HG03469 (cell line): ENCODE measurements at regions not wholly inside any gene's neighbourhood (a gene's known extent, or its start where the extent isn't known, plus 50 kb on each side); places are given as distances from the start of the nearest gene placed in this dataset.
"Not testable (repeated sequence)": the region's sequence is repeated elsewhere in the genome, so short reads cannot be mapped to it uniquely, and the experiment has no call there.

Experiments
- ATAC-seq: cut with Tn5 transposase; IDR thresholded peaks from one replicate; pipeline ENCODE4 v1.9.1; 2021; ENCODE audit warnings: mild to moderate bottlenecking, moderate library complexity, moderate number of reproducible peaks; ENCODE audit not compliant: unreplicated experiment

DNA sequence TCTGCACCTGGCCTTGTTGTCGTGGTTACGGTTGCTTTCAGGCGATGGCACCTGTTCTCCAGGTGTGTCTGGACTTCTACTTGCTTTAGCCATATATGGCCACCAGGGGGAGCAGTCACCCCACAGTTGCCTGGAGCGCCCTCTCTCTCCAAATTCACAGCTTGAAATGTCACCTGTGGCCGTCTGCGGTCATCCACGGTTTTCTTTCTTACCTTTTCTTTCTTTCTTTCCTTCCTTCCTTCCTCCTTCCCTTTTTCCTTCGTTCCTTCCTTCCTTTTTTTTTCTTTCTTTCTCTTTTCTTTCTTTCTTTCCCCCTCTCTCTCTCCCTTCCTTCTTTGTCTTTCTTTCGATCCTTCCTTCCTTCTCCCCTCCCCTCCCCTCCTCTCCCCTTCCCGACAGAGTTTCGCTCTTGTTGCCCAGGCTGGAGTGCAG, 150.5 kb upstream of the VKORC1L1 start:
- peak; percentile 36 for ATAC-seq

DNA sequence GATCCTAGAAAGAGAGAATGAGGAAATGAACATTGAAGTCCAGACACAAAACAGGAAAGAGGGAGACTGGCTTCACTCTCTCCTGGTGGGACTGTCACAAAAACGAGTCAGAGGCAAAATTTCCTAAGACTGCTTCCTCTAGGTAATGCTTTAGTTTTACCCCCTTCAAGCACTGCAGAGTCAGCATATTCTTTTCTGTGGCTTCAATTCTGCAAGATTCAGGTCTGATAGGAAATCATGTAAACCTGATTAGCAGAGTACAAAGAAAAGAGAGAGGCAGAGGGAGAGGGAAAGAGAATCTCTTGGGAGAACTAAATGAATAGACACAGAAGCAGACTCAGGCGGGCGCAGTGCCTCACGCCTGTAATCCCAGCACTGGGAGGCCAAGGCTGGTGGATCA, 145.7 kb upstream of the VKORC1L1 start:
- ATAC-seq = not testable (repeated sequence)

DNA sequence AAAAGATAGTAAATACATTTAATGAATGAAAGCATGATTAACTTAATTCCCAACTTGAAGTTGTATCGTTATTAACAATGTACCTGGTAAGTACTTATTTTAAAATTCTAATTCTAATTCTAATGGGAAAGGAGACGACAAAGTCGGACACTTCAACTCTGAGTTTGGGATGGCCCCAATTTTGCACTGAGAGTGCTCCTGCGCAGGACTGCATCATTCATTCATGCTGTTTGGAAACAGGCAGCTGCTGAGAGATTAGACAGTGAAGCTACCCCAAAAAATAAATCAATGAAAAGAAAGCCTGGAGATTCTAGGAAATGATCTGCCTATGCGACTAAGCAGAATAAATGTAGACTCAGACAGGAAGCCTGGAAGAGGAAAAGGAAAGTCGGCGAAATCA, 141.7 kb upstream of the VKORC1L1 start:
- ATAC-seq = no peak

DNA sequence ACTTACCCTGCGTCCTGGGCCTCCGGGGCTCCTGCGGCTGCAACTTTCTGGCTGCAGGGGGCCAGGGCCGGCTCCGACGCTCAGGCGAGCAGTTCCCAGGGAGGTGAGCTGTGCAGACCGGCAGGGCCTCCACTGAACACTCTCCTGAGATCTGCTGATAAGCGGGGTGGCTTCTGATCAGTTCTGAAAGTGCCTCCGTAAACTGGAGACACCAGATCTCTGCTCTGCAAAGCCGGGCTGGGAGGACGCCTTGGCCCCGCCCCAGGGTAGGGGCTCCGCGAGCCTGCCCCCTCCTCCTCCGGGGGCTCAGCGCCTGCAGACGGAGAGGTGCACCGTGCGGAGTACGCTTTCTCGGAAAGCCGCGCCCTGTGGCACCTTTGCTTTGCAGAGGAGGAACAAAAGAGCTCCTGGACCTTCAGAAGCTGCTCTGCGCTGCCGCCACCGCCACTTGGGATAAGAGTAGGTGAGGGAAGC, 141.3 kb upstream of the VKORC1L1 start:
- no peak for ATAC-seq

DNA sequence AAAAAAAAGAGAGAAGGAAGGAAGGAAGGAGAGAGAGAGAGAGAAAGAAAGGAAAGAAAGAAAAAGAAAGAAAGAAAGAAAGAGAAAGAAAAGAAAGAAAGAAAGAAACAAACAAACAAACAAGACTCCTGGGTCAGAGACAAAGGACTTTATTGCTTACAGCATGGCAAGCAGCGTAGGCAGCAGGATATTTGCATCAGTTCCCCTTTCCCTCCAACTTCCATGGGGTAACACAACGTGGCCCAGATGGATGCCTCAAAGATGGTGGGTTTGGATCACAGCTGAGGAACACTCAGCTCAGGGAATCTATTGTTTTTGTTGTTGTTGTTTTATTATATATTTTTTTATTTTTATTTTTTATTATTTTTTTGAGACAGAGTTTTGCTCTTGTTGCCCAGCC, 128.5 kb upstream of the VKORC1L1 start:
- ATAC-seq = no peak

DNA sequence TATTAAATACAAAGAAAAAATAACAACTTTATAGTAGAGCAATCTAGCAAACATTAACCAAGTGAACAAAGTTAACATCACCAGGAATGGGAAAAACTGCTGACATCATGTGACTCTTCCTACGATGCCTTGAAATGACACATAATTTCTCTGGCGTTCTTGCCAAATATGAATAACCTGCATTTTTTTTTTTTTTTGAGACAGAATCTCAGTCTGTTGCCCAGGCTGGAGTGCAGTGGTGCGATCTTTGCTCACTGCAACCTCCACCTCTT, 126.5 kb upstream of the VKORC1L1 start:
- ATAC-seq = no peak

DNA sequence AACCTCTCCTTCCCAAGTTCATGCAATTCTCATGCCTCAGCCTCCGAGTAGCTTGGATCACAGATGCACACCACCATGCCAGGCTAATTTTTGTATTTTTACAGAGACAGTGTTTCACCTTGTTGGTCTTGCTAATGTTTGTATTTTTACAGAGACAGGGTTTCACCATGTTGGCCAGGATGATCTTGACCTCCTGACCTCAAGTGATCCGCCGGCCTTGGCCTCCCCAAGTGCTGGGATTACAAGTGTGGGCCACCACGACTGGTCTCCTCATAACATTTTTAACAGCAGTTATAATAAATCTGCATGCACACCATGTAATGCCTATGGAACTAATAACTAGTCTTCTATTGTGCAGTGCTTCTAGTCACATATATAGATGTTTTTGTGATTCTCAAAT, 123.8 kb upstream of the VKORC1L1 start:
- no peak for ATAC-seq

DNA sequence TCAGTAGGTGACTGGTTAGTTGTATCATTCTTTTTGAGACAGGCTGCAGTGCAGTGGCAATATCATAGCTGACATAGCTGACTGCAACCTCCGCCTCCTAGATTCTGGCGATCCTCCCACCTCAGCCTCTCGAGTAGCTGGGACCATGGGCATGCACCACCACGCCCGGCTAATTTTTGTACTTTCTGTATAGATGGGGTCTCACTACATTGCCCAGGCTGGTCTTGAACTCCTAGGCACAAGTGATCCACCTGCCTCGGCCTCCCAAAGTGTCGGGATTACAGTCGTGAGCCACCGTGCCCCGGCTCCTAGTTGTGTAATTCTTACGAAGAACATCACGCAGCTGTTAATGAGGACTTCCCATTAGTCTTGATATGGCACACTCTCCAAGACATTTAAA, 123.4 kb upstream of the VKORC1L1 start:
- ATAC-seq = no peak

DNA sequence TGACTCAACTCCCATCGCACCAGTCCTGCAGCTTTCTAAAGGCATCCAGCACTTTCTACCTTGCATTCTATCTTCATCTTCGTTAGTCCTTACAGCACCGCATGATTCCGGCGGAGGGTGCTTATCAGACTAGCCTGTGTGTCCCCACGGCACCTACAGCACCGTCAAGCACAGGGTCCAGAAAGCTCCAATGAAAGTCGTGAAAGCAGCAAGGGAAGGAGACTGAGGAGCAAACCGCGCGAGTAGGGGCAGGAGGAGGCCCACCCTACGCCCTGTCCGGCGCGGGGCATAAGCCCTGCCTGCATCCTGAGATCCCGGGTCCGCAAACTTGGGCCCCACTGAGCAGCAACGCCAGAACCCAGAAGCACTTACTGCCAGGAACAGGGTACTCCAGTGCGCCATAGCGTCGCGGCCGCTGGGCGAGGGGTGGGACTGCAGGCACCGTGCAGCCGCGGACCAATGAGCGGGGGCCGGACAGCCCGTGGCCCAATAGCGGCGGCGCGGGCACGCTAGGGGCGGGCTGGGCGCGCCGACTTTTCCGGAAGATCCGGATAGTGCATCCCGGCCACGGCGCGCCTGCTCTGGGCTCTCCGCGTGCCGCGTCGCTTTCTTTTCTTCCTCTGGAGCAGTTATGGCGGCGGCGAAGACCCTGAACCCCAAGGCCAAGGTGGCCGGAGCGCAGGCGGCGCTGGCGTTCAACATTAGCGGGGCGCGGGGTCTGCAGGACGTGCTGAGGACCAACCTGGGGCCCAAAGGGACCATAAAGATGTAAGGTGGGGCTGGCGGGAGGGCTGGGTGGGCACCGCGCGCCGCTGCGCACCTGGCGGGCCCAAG, 122.1 kb upstream of the VKORC1L1 start:
- peak; percentile 98 for ATAC-seq

DNA sequence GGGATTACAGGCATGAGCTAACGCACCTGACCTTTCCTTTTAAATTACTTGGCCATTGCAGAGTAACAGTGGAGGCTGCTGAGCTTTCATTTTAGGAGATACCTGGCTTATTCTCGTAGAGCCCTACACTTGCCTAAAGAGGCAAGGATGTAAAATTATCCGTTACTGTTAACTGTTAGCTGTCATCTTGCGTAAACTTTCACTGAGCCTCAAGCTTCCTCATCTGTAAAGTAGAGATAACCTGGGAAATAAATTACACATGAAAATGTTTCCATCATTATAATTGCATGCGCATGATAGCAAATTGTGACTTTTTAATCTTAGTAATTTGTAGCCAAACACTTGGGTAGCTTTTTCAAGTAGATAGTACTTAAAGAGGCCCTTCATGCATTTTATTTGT, 118.8 kb upstream of the VKORC1L1 start:
- ATAC-seq = not testable (repeated sequence)

DNA sequence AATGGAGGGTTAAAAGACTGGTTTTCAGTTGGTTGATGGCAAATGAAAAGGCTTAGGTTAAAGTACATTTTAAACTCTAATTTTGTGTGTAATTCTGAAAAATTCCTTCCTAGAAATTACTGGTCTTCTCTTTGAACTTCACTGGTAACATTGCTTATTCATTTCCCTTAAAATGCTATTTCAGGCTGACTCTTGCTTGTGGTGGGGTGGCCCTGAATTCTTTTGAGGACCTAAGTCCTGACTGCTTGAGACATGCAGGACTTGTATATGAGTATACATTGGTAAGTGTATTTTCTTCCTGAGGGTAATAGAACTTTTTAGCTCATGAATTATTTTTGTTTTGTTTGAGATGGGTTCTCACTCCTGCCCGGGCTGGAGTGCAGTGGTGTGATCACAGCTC, 113.9 kb upstream of the VKORC1L1 start:
- not testable (repeated sequence) for ATAC-seq

DNA sequence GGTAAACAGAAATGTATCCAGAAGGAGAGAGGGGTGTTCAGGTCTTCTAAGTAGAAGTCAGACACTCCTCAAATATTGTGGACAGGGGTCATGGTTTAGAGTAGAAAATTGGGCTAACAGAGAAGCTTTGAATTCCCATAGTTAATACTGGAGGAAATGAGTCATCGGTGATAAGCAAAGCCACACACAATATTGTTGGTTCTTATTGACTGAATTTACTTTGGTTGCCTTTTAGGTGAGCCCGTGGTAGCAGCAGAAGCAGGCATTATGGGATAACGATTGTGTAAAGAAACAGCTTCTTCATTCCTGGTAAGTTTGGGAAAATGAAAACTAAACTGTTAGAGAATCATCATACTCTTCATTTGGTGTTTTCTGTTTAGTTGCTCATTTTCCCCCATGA, 110.2 kb upstream of the VKORC1L1 start:
- not testable (repeated sequence) for ATAC-seq

DNA sequence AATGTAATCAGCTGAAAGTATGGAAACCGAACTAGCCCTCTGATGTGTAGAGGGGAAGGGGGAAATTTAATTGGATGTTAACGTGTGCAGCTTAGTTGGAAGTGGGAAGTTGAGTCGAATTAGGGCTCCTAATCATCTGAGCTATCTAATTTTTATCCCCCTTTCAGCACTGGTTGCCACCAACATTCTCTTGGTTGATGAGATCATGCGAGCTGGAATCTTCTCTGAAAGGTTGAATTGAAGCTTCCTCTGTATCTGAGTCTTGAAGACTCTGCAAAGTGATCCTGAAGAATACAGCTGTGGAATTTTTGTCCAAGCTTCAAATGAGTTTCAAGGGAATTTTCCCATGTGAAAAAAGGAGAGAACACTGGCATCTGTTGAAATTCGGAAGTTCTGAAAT, 109.8 kb upstream of the VKORC1L1 start:
- not testable (repeated sequence) for ATAC-seq

DNA sequence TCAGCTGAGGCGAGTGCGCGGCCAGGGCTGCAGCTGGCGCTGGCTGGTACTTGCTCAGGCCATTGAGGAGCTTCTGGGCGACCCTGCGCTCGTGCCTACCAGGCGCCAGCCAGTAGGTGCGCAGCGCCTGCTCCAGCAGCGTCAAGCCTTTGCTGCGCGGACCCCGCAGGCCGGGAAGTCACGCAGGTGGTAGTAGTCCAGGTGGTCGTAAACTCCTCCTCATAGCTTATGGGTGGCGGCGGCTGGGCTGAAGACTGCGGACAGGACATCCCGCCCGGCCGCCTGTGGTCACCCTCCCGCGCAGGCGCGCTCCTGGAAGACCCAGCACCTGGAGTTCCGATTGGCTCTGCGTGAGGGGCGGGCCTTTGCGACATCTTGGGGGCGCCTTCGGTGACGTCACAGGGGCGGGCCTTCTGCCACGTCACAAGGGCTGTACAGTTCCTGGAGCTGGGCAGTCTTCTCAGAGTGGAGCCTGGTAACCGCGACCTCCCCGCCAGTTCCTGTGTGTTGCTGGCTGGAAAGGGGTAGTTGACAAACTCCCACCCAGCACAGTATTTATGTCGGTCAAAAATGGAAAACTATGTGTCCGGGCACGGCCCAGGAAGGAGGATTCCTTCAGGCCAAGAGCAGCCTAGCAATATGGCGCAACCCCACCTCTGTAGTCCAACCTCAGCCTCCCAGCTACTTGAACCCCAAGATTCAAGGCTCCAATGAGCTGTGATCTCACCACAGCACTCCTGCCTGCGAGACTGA, 102.2 kb upstream of the VKORC1L1 start:
- ATAC-seq = peak; percentile 95

DNA sequence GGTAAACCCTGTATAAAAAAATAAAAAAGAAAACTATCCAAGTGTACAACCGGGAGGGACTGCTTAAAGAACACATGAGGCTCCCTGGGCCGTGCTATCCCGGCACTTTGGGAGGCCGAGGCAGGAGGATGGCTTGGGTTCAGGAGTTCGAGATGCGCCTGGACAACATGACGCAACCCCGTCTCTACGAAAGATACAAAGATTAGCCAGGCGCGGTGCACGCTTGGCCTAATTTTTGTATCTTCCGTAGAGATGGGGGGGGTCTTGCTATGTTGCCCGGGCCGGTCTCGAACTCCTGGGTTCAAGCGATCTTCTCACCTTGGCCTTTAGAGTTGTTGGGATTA, 101.7 kb upstream of the VKORC1L1 start:
- not testable (repeated sequence) for ATAC-seq

DNA sequence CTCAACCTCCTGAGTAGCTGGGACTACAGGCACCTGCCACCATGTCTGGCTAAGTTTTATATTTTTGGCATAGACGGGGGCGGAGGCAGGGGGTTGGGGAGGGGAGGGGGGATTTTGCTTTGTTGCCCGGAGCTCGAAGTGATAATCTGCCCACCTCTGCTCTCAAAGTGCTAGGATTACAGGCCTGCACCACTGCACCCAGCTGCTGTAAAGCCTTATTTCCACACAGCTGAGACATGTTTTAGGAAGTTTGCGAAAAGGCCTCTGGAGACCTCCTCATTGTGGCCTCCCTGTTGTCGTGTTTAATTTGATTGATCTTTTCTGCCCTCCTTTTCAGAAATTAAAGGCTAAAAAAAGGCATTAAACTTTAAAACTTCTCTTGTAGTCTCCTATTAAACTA, 96.2 kb upstream of the VKORC1L1 start:
- not testable (repeated sequence) for ATAC-seq

DNA sequence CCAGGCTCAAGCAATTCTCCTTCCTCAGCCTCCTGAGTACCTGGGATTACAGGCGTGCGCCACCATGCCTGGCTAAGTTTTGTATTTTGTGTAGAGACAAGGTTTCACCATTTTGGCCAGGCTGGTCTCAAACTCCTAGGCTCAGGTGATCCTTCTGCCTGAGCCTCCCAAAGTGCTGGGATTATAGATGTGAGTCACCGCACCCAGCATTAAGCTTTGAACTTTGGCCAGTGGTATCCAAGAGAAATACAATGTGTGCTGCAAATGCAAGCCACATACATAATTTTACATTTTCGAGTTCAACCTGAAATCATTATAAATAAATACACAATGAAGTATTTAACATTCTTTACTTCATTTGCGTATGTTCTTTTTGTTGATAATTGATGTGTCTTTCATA, 82.9 kb upstream of the VKORC1L1 start:
- not testable (repeated sequence) for ATAC-seq

DNA sequence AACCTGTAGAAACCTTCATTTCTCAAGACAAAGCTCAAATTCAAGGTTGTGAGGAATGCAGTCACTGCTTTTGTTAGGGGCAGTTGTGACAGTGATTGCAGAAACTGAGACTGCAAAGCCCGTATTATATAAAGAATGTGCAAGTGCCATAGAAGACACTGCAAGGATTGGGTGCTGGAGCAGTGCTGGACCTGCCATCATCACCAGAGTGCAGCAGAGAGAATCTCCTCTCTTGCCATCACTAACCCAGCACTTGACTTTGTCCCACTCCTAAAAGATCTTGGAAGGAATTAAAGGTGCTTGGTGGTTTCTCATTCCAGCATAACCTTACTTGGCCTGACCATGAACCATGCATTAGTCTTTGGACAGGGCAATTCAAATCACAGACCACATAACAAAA, 81.1 kb upstream of the VKORC1L1 start:
- not testable (repeated sequence) for ATAC-seq

DNA sequence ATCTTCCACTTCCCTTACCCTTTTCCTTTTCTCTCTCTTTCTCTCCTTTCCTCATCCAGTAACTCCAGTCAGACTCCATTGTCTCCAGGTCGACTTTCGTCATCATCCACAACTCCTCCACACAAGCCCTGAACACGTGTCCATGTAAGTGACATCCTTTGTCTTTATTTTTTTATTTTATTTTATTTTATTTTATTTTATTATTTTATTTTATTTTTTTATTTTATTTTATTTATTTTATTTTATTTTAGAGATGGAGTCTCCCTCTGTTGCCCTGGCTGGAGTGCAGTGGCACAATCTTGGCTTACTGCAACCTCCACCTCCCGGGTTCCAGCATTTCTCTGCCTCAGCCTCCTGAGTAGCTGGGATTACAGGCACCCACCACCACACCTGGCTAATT, 80.1 kb upstream of the VKORC1L1 start:
- ATAC-seq = not testable (repeated sequence)

DNA sequence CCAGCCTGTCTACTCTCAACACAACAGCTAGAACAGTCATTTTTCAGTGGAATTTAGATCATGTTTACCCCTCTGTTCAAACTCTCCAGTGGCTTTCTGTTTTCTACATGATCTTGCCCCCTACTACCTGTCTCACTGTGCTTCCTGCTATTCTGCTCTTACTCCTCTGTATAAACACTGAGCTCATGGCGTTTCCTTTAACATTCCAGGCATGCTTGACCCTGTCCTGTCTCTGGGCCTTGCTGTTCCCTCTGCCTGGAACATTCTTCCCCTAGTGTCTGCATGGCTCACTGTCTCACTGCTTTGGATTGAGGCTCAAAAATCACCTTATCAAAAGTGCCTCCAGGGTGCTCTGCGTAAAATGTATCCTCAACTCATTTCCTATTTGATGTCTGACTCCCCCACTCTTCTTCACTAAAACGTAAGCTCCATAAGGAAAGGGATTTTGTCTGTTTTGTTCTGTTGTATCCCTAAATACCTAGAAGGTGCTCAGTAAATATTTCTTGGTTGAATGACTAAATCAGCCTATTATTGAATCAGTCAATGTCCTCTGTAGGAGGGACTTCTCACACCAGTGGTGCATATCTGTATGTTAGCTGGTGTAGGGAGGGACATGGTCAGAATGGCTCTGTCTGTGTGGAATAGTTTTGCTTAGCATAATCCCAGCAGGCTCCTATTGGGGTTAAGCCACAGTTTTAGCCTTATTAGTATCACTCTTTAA, 78.0 kb upstream of the VKORC1L1 start:
- not testable (repeated sequence) for ATAC-seq

DNA sequence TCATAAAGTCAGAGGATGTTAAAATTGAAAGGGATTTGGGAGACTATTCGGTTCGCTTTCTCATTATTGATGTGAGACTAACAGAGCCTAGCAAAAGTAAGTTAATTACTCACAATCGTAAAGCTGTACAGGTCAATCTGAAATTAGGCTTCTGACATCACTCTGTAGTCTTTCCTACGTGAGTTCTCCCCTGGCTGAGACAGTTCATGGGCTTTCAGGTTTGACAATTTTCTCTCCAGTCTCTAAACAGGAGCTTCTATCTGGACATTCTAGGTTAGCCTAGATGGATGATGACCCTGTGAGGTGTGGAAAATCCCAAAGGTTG, 77.5 kb upstream of the VKORC1L1 start:
- not testable (repeated sequence) for ATAC-seq

DNA sequence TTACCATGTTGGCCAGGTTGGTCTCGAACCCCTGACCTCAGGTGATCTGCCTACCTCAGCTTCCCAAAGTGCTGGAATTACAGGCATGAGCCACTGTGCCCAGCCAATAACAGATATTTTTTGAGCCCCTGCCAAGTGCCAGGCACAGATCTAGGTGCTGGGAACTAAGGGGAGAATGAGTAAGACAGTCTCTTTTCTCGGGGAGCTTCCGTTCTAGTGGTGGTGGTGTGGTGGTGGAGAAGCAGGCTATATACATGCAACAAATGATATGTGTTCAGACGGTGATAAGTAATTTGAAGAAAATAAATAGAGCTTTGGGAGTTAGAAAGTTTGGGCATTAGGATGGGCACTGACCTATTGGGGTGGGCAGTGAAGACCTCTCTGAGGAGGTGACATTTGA, 76.7 kb upstream of the VKORC1L1 start:
- ATAC-seq = no peak
